ENCODE measurements at regions not wholly inside any gene's neighbourhood (a gene's known extent, or its start where the extent isn't known, plus 50 kb on each side); places are given as distances from the start of the nearest gene placed in this dataset.

DNA sequence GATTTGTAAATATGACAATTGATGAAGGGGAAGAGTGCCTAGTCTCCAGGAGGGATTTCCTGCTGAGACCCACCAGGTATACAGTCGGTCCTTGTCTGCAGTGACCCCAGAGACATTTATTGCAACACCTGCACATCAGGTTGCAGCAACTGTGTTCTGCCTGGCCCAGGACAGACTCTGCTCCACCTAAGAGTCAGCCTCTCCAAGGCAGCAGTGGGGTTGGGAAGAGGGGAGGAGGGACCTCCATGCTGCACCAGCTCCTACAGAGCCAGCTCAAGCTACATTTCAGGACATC, 120.4 kb upstream of the IRF2BP2 start:
- Histone ChIP-seq H2BK12ac (ENCODE audit: insufficient read length, low read depth, low read length) (no peak overlapping the region), H4K20me1 (ENCODE audit: control insufficient read depth, insufficient read depth, insufficient read length) (no peaks in the 10 kb centered on the region), H3K9ac (ENCODE audit: extremely low read depth, insufficient read length, low read length) (no peak overlapping the region), H3K4ac (ENCODE audit: low read depth, low read length) (no peak overlapping the region), H3K23ac (ENCODE audit: insufficient read length, low read depth, low read length) (no peak overlapping the region), H4K91ac (ENCODE audit: insufficient read length, low read depth, low read length) (no peak overlapping the region), H3K4me2 (ENCODE audit: insufficient read depth, insufficient read length, low read length) (no peak overlapping the region), H2BK5ac (ENCODE audit: insufficient read length, low read length) (no peak overlapping the region), H2BK15ac (ENCODE audit: low read depth, low read length) (no peak overlapping the region), H4K5ac (ENCODE audit: insufficient read length, low read depth, low read length) (no peak overlapping the region), H3K4me1 (ENCODE audit: insufficient read depth, low read length) (peaks cover 4% of the 10 kb centered on the region; the same call in 1 of the 2 replicates), H3K9me3 (ENCODE audit: control insufficient read depth, low read depth, low read length) (no peaks in the 10 kb centered on the region), H3K27me3 (ENCODE audit: insufficient read depth, low read length) (no peaks in the 10 kb centered on the region), H3T11ph (ENCODE audit: low read length) (no peak overlapping the region), H3K56ac (ENCODE audit: insufficient read length, low read depth, low read length) (no peak overlapping the region), H3K27ac (ENCODE audit: insufficient read length, low read depth, low read length) (no peak overlapping the region), H3K14ac (ENCODE audit: insufficient read depth, low read length) (no peak overlapping the region), H4K8ac (replicated peaks; ENCODE audit: insufficient read length, low read depth, low read length) (no peak overlapping the region), H3K79me2 (ENCODE audit: insufficient read depth, low read length) (no peaks in the 10 kb centered on the region), H2BK20ac (ENCODE audit: low read depth, low read length, poor library complexity, severe bottlenecking) (no peak overlapping the region), H2BK120ac (ENCODE audit: low read depth, low read length, poor library complexity, severe bottlenecking) (no peak overlapping the region), H3K23me2 (ENCODE audit: insufficient read length, low read depth, low read length, poor library complexity, severe bottlenecking) (no peaks in the 10 kb centered on the region), H2AFZ (ENCODE audit: low read length) (no peak overlapping the region), H3K18ac (ENCODE audit: insufficient read length, low read depth, low read length) (no peak overlapping the region), H3K79me1 (ENCODE audit: insufficient read depth, low read depth, low read length, poor library complexity, severe bottlenecking) (no peaks in the 10 kb centered on the region), H2AK5ac (ENCODE audit: insufficient read length, low read length) (no peak overlapping the region)
- Mint-ChIP-seq H3K27me3 (ENCODE audit: low read depth) (0 out of 2 replicates have a peak, but pooled peaks cover 5% of the 10 kb centered on the region), H3K27ac (no peak overlapping the region), H3K4me1 (peaks cover 36 to 39% of the 10 kb centered on the region in 2 experiments), H3K36me3 (ENCODE audit: insufficient read depth in 1 of 3, low read depth in 3 of 3) (no peaks in the 10 kb centered on the region; a peak in 1 of 7 replicates), H3K4me3 (no peak overlapping the region), H3K9me3 (peaks cover 0 to 4% of the 10 kb centered on the region in 2 experiments; a peak in 1 of 5 replicates)
- no peak for DNase-seq
- TF ChIP-seq, protein P1, sequence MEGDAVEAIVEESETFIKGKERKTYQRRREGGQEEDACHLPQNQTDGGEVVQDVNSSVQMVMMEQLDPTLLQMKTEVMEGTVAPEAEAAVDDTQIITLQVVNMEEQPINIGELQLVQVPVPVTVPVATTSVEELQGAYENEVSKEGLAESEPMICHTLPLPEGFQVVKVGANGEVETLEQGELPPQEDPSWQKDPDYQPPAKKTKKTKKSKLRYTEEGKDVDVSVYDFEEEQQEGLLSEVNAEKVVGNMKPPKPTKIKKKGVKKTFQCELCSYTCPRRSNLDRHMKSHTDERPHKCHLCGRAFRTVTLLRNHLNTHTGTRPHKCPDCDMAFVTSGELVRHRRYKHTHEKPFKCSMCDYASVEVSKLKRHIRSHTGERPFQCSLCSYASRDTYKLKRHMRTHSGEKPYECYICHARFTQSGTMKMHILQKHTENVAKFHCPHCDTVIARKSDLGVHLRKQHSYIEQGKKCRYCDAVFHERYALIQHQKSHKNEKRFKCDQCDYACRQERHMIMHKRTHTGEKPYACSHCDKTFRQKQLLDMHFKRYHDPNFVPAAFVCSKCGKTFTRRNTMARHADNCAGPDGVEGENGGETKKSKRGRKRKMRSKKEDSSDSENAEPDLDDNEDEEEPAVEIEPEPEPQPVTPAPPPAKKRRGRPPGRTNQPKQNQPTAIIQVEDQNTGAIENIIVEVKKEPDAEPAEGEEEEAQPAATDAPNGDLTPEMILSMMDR (conservative IDR thresholded peaks at IDR 0.05) = no peak
- no CpG with 5 or more reads among the region's 1 CpG for WGBS (ENCODE audit: extremely low coverage, insufficient read length, low lambda C conversion rate)

Measured in H9 (cell line).